Tibial artery (tissue), 4 donors: ENCODE measurements at regions not wholly inside any gene's neighbourhood (a gene's known extent, or its start where the extent isn't known, plus 50 kb on each side); places are given as distances from the start of the nearest gene placed in this dataset.

ENCODE experiments used
- DNase-seq, 2 donors: peaks; one replicate each; pipeline ENCODE4 v3.0.0-alpha.2; 2019
- H3K27ac ChIP-seq, 2 donors: fragments of 200-600 bp; sonication (generic) in 1 of 2; 1 replicate in 1 of 2; 2 replicates in 1 of 2; pipeline ENCODE4 v1.5.1; 2018 to 2019; ENCODE audit warnings: mild to moderate bottlenecking in 1 of 2
- H3K27me3 ChIP-seq, 2 donors: fragments of 200-600 bp; sonication (generic) in 1 of 2; one replicate each; pipeline versions ENCODE4 v1.5.1 to v1.6.0; 2016 to 2019
- H3K36me3 ChIP-seq, 3 donors: fragments of 200-600 bp; sonication (generic) in 2 of 3; one replicate each; pipeline ENCODE4 v1.5.1; 2016 to 2019; ENCODE audit warnings: mild to moderate bottlenecking in 2 of 3
- H3K4me1 ChIP-seq, 4 donors: fragments of 200-600 bp; sonication (generic) in 2 of 4; 1 replicate in 3 of 4; 2 replicates in 1 of 4; pipeline ENCODE4 v1.5.1; 2016 to 2019
- H3K4me3 ChIP-seq, 2 donors: fragments of 200-600 bp; sonication (generic) in 1 of 2; 1 replicate in 1 of 2; 2 replicates in 1 of 2; pipeline ENCODE4 v1.5.1; 2018 to 2019; ENCODE audit warnings: mild to moderate bottlenecking in 2 of 2
- H3K9me3 ChIP-seq, 3 donors: fragments of 200-600 bp; sonication (generic) in 1 of 3; one replicate each; pipeline ENCODE4 v1.5.1; 2016 to 2019
- intact Hi-C: fragments of 100-400 bp; cut with DNase I; formaldehyde crosslinking; loops from one replicate; pipeline ENCODE4 v1.15.0; 2023; ENCODE audit warnings: low total_unique reads
- TF ChIP-seq, protein P1 (sequence below), 2 experiments: fragments of 200-600 bp in 1 of 2; fragments of 450-650 bp in 1 of 2; IDR thresholded peaks; one replicate each; pipeline ENCODE4 v1.5.1; 2017 to 2019; ENCODE audit warnings: antibody characterized with exemption in 2 of 2, mild to moderate bottlenecking in 1 of 2, moderate library complexity in 1 of 2

DNA sequence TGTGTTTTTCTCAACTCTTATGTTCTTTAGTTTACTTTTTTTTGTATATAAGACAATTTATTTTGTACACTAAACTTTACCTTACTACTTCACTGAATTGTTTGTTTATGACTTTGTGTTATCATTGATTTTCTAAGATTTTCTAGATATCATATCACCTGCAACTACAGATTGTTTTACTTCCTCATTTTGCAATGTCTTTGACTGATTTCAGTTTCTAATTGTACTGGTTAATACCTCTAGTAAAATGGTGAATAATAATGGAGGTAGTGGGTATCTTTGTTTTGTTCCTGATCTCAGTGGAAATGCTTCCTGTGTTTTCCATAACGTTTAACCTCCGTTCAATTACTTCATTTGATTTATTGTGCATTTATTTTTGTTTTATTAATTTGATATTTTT lies 490.2 kb downstream of the TLL1 start:
- Histone ChIP-seq H3K4me1 (no peaks in the 10 kb centered on the region), H3K36me3 (no peaks in the 10 kb centered on the region), H3K27me3 (no peaks in the 10 kb centered on the region), H3K4me3 (no peak overlapping the region), H3K27ac (no peak overlapping the region), H3K9me3 (no peaks in the 10 kb centered on the region)
- intact Hi-C loops, result no loop called here
- TF ChIP-seq, protein P1, sequence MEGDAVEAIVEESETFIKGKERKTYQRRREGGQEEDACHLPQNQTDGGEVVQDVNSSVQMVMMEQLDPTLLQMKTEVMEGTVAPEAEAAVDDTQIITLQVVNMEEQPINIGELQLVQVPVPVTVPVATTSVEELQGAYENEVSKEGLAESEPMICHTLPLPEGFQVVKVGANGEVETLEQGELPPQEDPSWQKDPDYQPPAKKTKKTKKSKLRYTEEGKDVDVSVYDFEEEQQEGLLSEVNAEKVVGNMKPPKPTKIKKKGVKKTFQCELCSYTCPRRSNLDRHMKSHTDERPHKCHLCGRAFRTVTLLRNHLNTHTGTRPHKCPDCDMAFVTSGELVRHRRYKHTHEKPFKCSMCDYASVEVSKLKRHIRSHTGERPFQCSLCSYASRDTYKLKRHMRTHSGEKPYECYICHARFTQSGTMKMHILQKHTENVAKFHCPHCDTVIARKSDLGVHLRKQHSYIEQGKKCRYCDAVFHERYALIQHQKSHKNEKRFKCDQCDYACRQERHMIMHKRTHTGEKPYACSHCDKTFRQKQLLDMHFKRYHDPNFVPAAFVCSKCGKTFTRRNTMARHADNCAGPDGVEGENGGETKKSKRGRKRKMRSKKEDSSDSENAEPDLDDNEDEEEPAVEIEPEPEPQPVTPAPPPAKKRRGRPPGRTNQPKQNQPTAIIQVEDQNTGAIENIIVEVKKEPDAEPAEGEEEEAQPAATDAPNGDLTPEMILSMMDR (IDR thresholded peaks at IDR 0.05), result no peak
- no peak for DNase-seq

DNA sequence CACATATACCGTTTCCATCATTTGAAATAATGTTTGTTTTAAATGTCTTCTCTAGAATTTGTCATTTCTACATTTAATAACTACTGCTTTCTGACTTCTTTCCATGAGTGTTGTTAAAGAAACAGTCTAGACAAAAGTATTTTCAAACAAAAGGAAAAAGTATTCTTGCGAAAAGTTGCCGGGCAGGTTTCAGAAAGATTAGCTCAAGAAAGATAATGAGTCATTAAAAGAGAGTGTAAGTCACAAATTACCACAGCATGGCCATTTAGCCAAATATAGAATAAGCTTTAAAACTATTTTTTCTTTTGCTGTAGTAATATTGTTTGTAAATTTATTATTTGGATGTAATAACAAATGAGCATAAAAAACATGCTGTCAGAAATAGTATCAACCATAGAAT lies 493.0 kb downstream of the TLL1 start:
- TF ChIP-seq, protein P1 (IDR thresholded peaks at IDR 0.05), result no peak
- no peak for DNase-seq
- Histone ChIP-seq H3K9me3 (no peaks in the 10 kb centered on the region), H3K27me3 (no peaks in the 10 kb centered on the region), H3K36me3 (no peaks in the 10 kb centered on the region), H3K27ac (no peak overlapping the region), H3K4me3 (no peak overlapping the region), H3K4me1 (no peaks in the 10 kb centered on the region)
- intact Hi-C loops, result no loop called here

DNA sequence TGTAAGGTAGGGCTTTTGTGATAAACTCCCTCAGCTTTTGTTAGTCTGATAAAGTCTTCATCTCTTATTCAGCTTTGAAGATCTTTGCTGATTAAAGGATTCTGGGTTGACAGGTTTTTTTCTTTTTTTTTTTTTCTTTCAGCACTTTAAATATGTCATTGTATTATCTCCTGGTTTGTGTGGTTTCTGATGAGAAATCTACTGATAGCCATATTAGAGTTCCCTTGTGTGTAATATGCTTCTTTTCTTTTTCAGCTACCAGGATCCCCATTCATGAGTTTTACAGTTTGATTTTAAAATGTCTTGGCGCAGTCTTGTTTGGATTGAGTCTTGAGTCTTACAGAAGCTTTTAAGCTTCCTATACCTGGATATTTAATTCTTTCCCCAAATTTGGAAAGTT lies 504.5 kb downstream of the TLL1 start:
- Histone ChIP-seq H3K9me3 (peaks cover 4 to 19% (median 18%) of the 10 kb centered on the region in 3 donors), H3K27ac (no peak overlapping the region), H3K36me3 (no peaks in the 10 kb centered on the region), H3K27me3 (no peaks in the 10 kb centered on the region), H3K4me3 (no peak overlapping the region), H3K4me1 (no peaks in the 10 kb centered on the region)
- DNase-seq, result no peak
- intact Hi-C loops, result no loop called here
- TF ChIP-seq, protein P1 (IDR thresholded peaks at IDR 0.05), result no peak

DNA sequence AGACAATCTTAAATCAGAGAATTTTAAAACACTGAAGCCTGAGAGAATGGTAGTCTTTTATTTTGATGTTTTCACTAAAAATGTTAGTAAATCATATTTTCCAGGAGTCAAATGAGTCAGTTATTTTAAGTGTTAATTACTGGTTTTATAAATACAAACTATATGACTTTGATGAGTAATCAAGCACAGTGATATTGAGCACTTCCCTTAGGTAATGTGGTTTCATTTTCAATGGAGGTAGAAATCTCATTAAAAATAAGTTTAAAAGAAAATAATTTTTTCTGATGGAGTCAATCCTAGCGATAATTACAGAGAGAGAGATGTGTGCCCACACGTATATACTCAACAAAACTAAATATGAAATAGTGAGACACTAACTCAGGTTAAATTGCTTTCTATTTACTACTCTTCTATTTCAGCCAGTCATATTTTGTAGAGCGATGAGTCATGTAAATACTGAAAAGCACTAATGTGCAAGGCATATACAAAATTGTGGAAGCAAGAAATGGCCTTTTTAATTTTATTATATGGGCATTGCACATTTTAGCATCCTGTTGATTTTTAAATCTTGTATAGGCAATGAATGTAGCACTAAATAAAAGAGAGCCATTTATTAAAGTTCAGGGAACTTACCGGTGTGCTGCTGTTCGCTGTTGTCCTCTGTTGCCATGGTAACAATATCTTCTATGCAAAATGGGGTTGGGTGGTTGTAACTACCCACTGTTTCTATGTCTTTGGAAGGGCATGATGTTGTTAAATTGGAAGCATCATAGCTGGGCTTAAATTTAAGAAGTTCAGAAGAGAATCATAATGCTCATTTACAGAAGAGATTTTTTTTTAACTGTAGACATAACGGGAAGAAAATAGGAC lies 513.7 kb downstream of the TLL1 start:
- no peak overlapping the region for H3K27ac ChIP-seq
- peaks cover 0 to 6% (median 0%) of the 10 kb centered on the region in 4 donors for H3K4me1 ChIP-seq
- no peaks in the 10 kb centered on the region for H3K27me3 ChIP-seq
- no peaks in the 10 kb centered on the region for H3K36me3 ChIP-seq
- no peak for DNase-seq
- H3K9me3 ChIP-seq, result no peaks in the 10 kb centered on the region
- no peak overlapping the region for H3K4me3 ChIP-seq
- intact Hi-C loops, result no loop called here
- TF ChIP-seq, protein P1 (IDR thresholded peaks at IDR 0.05), result no peak

DNA sequence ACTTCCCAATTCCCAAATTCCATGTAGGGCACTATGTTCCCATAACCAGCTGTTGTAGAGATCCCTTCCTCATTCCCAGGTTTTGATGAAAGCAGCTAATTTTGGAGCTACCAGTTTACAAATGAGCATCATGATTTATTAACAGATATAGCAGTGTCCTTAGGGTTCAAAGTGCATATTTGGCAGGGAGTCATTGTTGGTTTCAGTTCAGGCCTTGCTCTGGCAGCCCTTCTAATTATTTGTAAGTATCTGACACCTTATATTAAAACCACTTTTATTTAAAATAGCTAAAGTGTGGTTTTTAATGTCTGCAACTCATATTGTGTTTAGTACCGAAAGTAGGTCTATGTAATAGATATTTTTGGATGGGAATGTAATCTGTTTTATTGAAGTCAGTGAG lies 518.5 kb downstream of the TLL1 start:
- intact Hi-C loops, result no loop called here
- TF ChIP-seq, protein P1 (IDR thresholded peaks at IDR 0.05), result no peak
- no peak for DNase-seq

More for the DNA sequence above, 518.5 kb downstream of the TLL1 start:
- Histone ChIP-seq H3K27me3 (no peaks in the 10 kb centered on the region), H3K27ac (no peak overlapping the region), H3K4me3 (no peak overlapping the region), H3K4me1 (peaks cover 0 to 7% (median 0%) of the 10 kb centered on the region in 4 donors), H3K9me3 (no peaks in the 10 kb centered on the region), H3K36me3 (no peaks in the 10 kb centered on the region)
